ENCODE measurements at regions not wholly inside any gene's neighbourhood (a gene's known extent, or its start where the extent isn't known, plus 50 kb on each side); places are given as distances from the start of the nearest gene placed in this dataset.

GRCh38 chr13:39259371-39260140, 221.3 kb downstream of the NHLRC3 start:
- no peak for ATAC-seq (ENCODE audit: poor library complexity)
- H3K36me3 ChIP-seq (ENCODE audit: insufficient read depth, low read length): no peaks in the 10 kb centered on the region
- intact Hi-C loops (cut with DNase I, micrococcal nuclease): no loop called here
- H3K27ac Mint-ChIP-seq: no peak overlapping the region
- H3K9me3 ChIP-seq (ENCODE audit: control insufficient read depth in 1 of 2, insufficient read depth in 1 of 2, low read length in 2 of 2): no peaks in the 10 kb centered on the region
- H3K4me3 Mint-ChIP-seq: no peak overlapping the region
- H3K4me1 ChIP-seq (ENCODE audit: insufficient read depth, low read length): no peaks in the 10 kb centered on the region
- H3K27me3 Mint-ChIP-seq: peaks cover 5% of the 10 kb centered on the region
- no peaks in the 10 kb centered on the region for H3K36me3 Mint-ChIP-seq (ENCODE audit: low read depth)
- no peak overlapping the region for H3K27ac ChIP-seq (ENCODE audit: low read depth in 1 of 2, low read length in 2 of 2)
- H3K4me1 Mint-ChIP-seq (ENCODE audit: low read depth): peaks cover 4% of the 10 kb centered on the region
- H3K9me3 Mint-ChIP-seq: no peaks in the 10 kb centered on the region
- ChIA-PET CTCF (no interaction called here), POLR2A (no interaction called here)
- H3K4me3 ChIP-seq (ENCODE audit: low read length): no peak overlapping the region
- TF ChIP-seq, protein P1, sequence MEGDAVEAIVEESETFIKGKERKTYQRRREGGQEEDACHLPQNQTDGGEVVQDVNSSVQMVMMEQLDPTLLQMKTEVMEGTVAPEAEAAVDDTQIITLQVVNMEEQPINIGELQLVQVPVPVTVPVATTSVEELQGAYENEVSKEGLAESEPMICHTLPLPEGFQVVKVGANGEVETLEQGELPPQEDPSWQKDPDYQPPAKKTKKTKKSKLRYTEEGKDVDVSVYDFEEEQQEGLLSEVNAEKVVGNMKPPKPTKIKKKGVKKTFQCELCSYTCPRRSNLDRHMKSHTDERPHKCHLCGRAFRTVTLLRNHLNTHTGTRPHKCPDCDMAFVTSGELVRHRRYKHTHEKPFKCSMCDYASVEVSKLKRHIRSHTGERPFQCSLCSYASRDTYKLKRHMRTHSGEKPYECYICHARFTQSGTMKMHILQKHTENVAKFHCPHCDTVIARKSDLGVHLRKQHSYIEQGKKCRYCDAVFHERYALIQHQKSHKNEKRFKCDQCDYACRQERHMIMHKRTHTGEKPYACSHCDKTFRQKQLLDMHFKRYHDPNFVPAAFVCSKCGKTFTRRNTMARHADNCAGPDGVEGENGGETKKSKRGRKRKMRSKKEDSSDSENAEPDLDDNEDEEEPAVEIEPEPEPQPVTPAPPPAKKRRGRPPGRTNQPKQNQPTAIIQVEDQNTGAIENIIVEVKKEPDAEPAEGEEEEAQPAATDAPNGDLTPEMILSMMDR (IDR thresholded peaks at IDR 0.05): no peak
- DNase-seq: peak in 2 of 14 experiments; percentile 21 to 38
- no peaks in the 10 kb centered on the region for H3K27me3 ChIP-seq (ENCODE audit: control insufficient read depth in 1 of 2, insufficient read depth in 2 of 2, low read length in 2 of 2)

DNA sequence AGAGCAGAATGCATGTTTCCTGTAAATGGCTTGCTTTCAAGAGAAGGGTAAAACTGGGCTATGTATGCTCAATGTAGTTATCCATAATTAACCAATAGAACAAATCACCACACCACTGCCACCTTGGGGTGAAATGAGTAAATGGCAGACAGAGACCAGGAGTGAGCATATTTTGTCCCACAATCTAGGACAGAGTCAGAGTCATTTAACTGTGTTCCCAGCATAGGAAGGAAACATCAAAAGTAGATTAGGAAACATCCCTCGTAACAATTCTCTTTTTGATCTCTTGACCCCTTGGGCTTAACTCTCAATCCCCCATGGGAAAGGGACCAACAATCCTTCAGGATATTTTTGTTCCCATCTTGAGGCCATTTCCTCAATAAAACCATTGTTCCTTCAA, 224.8 kb downstream of the NHLRC3 start:
- intact Hi-C loops (cut with DNase I, micrococcal nuclease): no loop called here
- H3K36me3 Mint-ChIP-seq (ENCODE audit: low read depth): no peaks in the 10 kb centered on the region
- DNase-seq (peak in 3 of 14 experiments; percentile 21 to 34 (median 32)), ATAC-seq (ENCODE audit: poor library complexity) (no peak)
- peaks cover 14% of the 10 kb centered on the region for H3K27me3 Mint-ChIP-seq
- H3K9me3 Mint-ChIP-seq: peaks cover 3% of the 10 kb centered on the region
- H3K9me3 ChIP-seq (ENCODE audit: control insufficient read depth in 1 of 2, insufficient read depth in 1 of 2, low read length in 2 of 2): no peaks in the 10 kb centered on the region
- ChIA-PET CTCF (no interaction called here), POLR2A (no interaction called here)
- no peak overlapping the region for H3K4me3 ChIP-seq (ENCODE audit: low read length)
- H3K4me3 Mint-ChIP-seq: no peak overlapping the region
- H3K4me1 ChIP-seq (ENCODE audit: insufficient read depth, low read length): no peaks in the 10 kb centered on the region
- H3K4me1 Mint-ChIP-seq (ENCODE audit: low read depth): peaks cover 4% of the 10 kb centered on the region
- H3K27ac ChIP-seq (ENCODE audit: low read depth in 1 of 2, low read length in 2 of 2): no peak overlapping the region
- no peak overlapping the region for H3K27ac Mint-ChIP-seq
- H3K27me3 ChIP-seq (ENCODE audit: control insufficient read depth in 1 of 2, insufficient read depth in 2 of 2, low read length in 2 of 2): no peaks in the 10 kb centered on the region
- no peaks in the 10 kb centered on the region for H3K36me3 ChIP-seq (ENCODE audit: insufficient read depth, low read length)
- TF ChIP-seq, protein P1 (IDR thresholded peaks at IDR 0.05): peak; percentile 43

- Mint-ChIP-seq H3K4me3 (no peak overlapping the region), H3K27ac (no peak overlapping the region), H3K36me3 (ENCODE audit: low read depth) (no peaks in the 10 kb centered on the region), H3K27me3 (peaks cover 15% of the 10 kb centered on the region), H3K9me3 (peaks cover 3% of the 10 kb centered on the region), H3K4me1 (ENCODE audit: low read depth) (peaks cover 4% of the 10 kb centered on the region)
- Histone ChIP-seq H3K4me3 (ENCODE audit: low read length) (no peak overlapping the region), H3K27me3 (ENCODE audit: control insufficient read depth in 1 of 2, insufficient read depth in 2 of 2, low read length in 2 of 2) (no peaks in the 10 kb centered on the region), H3K27ac (ENCODE audit: low read depth in 1 of 2, low read length in 2 of 2) (no peak overlapping the region), H3K4me1 (ENCODE audit: insufficient read depth, low read length) (no peaks in the 10 kb centered on the region), H3K9me3 (ENCODE audit: control insufficient read depth in 1 of 2, insufficient read depth in 1 of 2, low read length in 2 of 2) (no peaks in the 10 kb centered on the region), H3K36me3 (ENCODE audit: insufficient read depth, low read length) (no peaks in the 10 kb centered on the region)
- no peak for ATAC-seq (ENCODE audit: poor library complexity)
- CTCF ChIA-PET: no interaction called here
- POLR2A ChIA-PET: no interaction called here
- TF ChIP-seq, protein P1 (IDR thresholded peaks at IDR 0.05): no peak
- intact Hi-C loops (cut with DNase I, micrococcal nuclease): no loop called here
- DNase-seq: no peak
Measured at GRCh38 chr13:39263531-39263930, 225.3 kb downstream of the NHLRC3 start.
